ENCODE measurements at regions not wholly inside any gene's neighbourhood (a gene's known extent, or its start where the extent isn't known, plus 50 kb on each side); places are given as distances from the start of the nearest gene placed in this dataset.

- TF ChIP-seq CTCF (IDR thresholded peaks at IDR 0.05) (no peak), EP300 (IDR thresholded peaks at IDR 0.05) (no peak), POLR2AphosphoS5 (IDR thresholded peaks at IDR 0.05) (no peak), POLR2A (IDR thresholded peaks at IDR 0.05; ENCODE audit: low read depth) (no peak)
These were observed 594.8 kb upstream of the SEMA3D start for GRCh38 chr7:85781606-85782005.

Data from esophagus muscularis mucosa (tissue), 4 donors.